T47D (cell line): ENCODE measurements at regions not wholly inside any gene's neighbourhood (a gene's known extent, or its start where the extent isn't known, plus 50 kb on each side); places are given as distances from the start of the nearest gene placed in this dataset.
"Not testable (repeated sequence)": the region's sequence is repeated elsewhere in the genome, so short reads cannot be mapped to it uniquely, and the experiment has no call there.

ENCODE experiments used
- DNase-seq, 2 experiments: peaks; one replicate each; pipeline versions ENCODE4 v3.0.0 to v3.0.0-alpha.2; 2011 to 2012; ENCODE audit warnings: low read depth in 1 of 2, low spot score in 1 of 2
- JUND ChIP-seq: IDR thresholded peaks from 2 replicates; pipeline ENCODE4 v1.6.1; 2012; ENCODE audit warnings: low read depth
- in situ Hi-C: cut with HindIII; loops from 2 replicates; pipeline ENCODE4 v1.10.0; 2016; ENCODE audit warnings: low sequenced_read_pairs, low pct_unique_long_range_greater_than_20kb

GRCh38 chr3:191119415-191120295, 79.4 kb upstream of the OSTN start:
- no peak for TF ChIP-seq JUND
- in situ Hi-C loops = no loop called here
- no peak for DNase-seq

- in situ Hi-C loops = no loop called here
- TF ChIP-seq JUND = no peak
These were observed 87.3 kb upstream of the OSTN start for GRCh38 chr3:191111722-191112121.

DNA sequence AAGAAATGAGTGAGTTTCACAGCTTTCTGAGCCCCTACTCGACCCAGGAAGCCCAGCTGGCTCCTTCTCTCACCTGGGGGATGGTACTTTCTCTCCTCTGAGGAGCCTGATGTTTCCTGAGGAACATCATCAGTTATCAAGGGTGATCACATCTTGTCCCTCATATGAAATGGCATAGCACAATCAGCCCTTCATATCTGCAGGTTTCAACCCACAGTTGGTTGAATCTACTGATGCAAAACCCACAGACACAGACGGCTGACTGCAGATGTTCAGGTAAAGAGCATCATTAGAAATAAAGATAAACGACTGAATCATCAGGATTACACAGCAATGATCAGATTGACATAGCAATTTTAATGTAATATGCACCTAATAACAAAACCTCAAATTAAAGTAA, 93.6 kb upstream of the OSTN start:
- in situ Hi-C loops = no loop called here
- DNase-seq = no peak
- TF ChIP-seq JUND = no peak

More at GRCh38 chr3:191111722-191112121, 87.3 kb upstream of the OSTN start:
- DNase-seq = no peak

DNA sequence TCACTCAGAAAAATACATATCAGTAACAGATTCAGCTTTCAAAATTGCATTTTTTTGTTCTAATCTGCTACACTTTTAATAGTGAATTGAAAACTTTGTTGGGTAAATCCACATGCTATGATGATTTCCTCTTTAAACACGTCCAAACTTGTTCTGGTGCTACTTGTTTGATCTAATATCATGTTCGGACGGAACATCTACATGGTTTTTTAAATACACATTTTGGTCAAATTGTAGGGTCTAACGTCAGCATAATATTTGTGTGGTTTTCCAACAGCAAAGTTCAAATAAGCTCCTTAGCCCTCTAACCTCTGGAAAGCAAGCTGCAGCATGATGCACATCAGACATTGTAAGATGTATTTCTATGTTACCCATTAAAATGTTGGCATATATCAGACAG, 98.5 kb upstream of the OSTN start:
- in situ Hi-C loops = no loop called here
- no peak for TF ChIP-seq JUND
- DNase-seq = no peak

- in situ Hi-C loops = no loop called here
- DNase-seq = no peak
- TF ChIP-seq JUND = no peak
These were observed 104.8 kb upstream of the OSTN start for GRCh38 chr3:191094057-191094845.

- no peak for TF ChIP-seq JUND
- no peak for DNase-seq
- in situ Hi-C loops = no loop called here
These were observed 111.7 kb upstream of the OSTN start for GRCh38 chr3:191087391-191087790.

GRCh38 chr3:191085091-191085490, 114.0 kb upstream of the OSTN start:
- no peak for TF ChIP-seq JUND

GRCh38 chr3:191078913-191079312, 120.1 kb upstream of the OSTN start:
- DNase-seq, in situ Hi-C loops: not testable (repeated sequence)

More at GRCh38 chr3:191085091-191085490, 114.0 kb upstream of the OSTN start:
- in situ Hi-C loops = no loop called here
- DNase-seq = no peak

DNA sequence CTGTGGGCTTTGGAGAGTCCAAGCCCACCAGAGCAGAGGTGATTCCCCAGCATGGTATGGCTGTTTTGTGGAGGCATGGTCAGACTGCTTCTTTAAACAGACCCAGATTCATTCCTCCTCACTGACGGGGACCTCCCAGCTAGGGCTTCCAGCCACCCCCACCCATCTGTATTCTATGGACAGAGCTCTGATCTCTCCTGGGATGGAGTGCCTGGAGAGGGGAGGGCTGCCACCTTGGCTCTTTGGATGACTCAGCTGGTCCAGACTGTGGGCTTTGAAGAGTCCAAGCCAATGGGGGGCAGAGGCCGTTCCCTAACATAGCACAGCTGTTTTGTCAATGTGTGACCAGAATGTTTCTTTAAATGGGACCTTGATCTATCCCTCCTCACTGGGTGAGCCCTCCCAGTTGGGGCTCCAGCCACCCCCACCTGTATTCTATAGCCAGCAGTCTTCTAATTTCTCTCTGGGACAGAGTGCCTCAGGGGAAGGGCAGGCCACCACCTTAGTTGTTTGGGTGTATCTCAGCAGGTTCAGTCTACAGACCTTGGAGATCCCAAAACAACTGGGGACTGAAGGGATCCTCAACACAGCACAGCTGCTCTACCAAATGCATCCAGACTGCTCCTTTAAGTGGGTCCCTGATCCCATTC, 122.0 kb upstream of the OSTN start:
- in situ Hi-C loops = no loop called here
- DNase-seq = no peak
- TF ChIP-seq JUND = no peak

DNA sequence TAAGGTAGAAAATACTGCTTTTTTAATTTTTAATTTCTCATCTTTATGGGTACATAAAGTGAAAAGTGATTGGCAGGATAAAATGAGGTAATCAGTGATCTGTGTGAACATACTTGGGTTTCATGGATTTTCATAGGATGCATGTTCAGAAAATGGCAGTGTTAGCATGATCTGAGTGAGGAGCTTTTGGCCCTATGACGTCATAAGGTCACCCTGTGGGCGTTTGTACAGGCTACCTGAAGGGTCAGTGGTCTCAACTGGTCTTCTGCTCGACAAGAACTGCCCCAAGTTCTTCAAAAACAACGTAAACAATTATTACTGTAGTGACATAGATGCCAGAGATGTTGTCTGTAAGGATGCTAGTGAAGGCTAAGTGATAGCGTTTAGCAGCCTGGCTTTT, 124.5 kb upstream of the OSTN start:
- in situ Hi-C loops = no loop called here
- TF ChIP-seq JUND = no peak
- DNase-seq = no peak

- TF ChIP-seq JUND = no peak
- in situ Hi-C loops = no loop called here
- no peak for DNase-seq
These were observed 128.2 kb upstream of the OSTN start for GRCh38 chr3:191070762-191071403.

DNA sequence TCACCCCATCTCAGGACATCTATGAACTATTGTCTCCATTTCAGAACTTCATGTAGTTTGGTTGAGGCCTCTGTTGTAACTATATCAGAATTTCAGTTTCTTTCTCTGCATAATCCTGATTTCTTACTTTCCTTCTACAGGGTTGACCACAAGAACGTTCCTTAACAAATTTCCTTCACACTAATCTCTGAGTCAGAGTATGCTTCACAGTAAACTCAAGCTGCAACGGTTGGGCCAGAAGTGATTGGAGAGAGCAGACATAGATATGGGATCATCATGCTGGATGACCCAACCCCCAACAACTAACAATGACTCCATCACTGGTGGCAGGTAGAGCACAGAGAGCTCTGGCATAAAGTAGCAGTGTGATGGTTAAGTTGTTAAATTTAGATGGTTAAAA, 128.8 kb upstream of the OSTN start:
- no peak for DNase-seq
- TF ChIP-seq JUND = no peak
- in situ Hi-C loops = no loop called here
